HG02938 (cell line): ENCODE measurements at regions not wholly inside any gene's neighbourhood (a gene's known extent, or its start where the extent isn't known, plus 50 kb on each side); places are given as distances from the start of the nearest gene placed in this dataset.
A peak's percentile ranks its signal among the peaks of the same experiment; 100 is the strongest.

Experiments used
- ATAC-seq: cut with Tn5 transposase; IDR thresholded peaks from one replicate; pipeline ENCODE4 v1.9.1; 2021; ENCODE audit warnings: mild to moderate bottlenecking, moderate library complexity; ENCODE audit not compliant: unreplicated experiment

DNA sequence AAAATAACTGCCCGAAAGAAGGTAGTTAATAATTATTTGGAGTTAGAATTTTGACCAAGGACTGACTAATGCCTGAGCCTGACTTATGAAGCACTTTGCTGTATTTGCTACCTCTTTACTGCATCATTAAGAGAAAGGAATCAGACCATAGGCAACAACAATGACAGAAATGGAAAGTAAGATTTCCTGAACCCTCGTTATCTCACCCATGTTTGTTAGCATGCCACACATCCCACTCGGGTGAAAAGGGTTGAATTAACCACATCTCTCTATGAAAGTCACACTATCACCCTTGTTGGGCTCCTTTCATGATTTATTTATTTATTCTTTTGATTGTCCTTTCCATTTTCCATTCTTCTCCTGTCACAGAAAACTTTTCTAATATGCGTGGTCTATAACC lies 59.6 kb downstream of the OLIG3 start:
- ATAC-seq: no peak

DNA sequence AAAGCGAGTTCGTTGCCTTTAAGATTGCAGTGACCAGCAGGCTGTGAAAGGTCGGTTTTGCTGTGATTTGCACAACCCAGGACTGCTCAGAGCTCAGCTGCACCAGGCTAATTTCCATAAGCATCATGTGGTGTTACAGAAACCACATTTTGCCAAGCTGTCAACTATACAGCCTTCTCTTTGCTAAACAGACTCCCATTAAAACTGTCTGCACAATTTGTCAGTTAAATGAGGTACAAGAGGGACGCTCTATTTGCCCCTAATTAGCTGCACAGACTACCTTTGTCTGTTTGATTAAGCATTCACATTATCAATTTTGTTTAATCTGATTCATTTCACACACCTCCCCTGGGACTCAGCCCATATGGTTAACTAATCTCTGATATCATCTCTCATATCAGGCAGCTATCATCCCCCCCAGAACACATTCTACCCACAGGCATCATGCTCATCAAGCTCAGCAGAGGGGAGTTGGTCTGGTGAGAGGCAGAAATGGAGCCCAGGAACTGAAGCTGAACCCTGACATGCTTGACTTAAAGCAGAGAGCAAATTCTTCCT lies 62.1 kb downstream of the OLIG3 start:
- ATAC-seq: no peak

DNA sequence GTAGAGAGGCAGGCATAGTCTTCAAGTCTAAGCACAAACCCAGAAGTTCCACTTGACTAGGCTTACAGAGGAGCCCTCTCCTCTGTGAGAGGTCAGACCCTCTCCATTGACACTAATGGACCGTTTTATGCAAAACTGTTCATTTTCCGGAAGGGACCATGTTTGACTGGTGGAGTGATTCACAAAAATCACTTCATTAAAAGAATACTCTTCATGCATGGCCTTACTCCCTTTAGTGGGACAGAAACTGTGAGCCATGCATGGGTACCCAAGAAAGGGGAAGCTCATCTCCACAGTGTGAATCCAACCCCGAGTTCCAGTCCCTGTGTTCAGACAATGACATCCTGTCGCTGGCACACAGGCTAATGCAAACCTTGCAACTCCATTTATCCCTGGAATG lies 63.2 kb downstream of the OLIG3 start:
- ATAC-seq: peak; percentile 52

DNA sequence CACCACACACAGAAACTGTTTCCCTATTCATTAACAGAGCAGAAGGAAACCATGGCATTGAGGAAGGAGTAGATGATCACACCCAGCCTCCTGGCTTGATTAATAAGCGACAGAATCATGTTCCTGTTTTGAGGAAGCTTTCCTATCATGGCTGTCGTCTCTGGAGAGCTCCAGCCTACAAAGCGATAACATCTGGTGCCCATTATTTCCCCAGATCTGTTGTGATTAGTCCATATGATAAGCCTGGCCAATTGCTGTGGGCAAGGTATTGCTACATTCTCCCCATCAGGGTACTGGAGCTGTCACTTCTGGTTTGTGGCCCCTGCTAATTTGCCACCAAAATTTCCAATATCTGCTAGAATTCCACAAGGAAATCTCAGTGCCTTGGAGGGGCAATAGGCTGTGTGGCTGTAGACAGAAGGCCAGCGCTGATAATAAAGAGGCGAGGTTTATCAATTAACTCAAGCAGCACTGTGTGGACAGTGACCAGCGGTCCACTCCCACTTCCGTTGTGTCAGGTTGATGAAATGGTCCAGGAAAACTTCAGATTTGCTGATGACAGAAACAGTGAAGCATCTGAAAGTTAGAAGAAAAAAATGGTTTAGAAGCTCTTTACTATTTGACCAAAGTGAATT lies 66.4 kb downstream of the OLIG3 start:
- ATAC-seq: no peak

DNA sequence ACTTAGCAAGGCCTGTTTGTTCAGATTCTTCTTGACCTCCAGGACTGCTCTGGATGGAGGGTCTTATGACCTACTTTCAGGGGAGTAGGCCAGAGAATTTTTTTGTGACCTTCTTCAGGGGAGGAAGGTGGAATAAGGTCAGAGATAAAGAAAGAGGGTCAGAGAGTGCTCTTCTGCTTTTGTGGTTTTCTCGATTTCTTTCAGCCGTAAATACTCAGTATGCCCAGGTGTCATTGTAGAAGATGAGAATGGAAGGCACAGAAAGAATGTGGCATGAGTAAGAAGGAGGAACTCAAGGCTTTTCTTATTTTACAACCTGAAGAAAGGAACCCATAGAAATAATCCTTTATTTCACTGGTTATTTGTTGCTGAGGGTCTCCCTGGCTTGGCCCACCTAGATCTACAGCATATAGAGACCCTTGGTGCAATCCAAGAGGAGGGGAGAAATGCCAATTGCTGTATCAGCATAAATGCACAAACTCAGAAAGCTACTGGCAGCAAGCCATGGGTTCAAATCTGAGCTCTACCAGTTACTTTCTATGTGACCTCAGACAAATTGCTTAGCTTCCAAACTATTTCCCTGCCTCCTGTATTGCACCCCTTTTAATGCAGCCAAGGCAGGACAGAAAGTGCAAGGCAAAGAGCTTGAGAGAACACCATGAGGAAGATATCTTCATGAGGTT lies 68.0 kb downstream of the OLIG3 start:
- no peak for ATAC-seq

DNA sequence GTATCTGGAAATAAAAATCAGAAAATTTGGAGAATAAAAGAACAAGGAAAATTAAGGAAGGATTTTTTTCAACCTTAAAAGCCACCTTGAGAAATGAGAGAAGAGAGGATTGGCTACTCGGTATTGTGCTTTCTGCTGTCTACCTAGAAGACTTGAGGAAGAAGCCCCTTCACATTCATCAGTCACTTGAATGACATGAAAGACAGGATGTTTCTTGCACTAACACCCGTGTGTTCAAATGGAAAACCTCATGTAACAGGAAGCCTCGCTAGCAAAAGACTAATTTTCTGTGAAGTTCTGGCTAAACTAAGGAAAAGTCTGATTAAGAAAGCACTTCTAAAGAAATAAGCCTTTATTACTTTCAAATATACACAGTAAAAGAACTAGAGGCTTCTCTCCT lies 69.9 kb downstream of the OLIG3 start:
- ATAC-seq: no peak

DNA sequence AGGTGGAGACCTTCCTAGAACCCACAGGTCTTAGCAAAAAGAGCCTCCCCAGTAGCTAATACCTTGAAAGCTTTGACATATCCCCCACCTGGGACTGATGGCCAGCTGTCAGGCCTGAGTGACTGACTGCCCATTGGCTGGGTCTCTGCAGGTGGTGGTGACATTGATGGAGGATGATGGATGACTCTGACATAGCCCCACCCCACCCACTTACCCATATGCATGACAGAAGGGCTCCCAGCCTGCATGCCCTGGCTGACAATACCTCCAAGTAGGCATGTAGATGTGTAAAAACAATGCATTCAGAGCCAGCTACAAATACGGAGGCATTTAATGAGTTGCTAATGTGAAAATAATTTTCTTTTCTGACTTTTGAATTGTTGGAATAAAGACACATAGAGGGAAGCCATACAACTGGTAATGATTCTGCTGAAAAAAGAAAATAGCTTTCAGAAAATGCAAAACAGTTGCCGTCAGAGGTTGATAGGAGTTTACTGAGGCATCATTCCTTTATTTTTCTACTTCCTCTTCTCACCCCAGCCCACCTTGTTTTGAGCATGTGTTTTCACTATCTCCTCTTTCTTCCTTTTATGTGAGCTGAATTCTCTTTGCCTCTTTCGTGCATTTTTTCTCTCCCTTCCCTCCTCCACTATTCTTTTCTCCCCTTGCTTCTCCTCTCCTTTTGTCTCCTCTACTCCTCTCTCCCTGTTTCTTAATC lies 70.6 kb downstream of the OLIG3 start:
- no peak for ATAC-seq

DNA sequence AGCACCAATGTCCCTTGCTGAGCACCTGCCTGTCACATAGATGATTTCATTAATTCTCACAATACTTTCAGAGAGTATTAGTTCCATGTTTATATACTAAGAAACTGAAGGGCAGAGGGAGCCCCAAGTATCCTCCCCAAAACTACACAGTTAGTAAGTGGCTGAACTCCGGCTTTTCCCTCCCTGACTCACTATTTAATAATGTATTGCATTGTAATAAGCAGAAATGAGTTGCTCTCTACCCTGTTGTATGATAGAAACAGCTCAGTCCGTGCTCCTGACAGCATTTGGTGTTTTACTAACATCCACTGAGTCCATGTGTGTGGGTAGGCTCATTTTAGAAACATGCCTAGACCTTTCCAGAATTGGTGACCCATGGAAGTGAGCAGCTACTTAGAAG lies 76.8 kb downstream of the OLIG3 start:
- no peak for ATAC-seq

DNA sequence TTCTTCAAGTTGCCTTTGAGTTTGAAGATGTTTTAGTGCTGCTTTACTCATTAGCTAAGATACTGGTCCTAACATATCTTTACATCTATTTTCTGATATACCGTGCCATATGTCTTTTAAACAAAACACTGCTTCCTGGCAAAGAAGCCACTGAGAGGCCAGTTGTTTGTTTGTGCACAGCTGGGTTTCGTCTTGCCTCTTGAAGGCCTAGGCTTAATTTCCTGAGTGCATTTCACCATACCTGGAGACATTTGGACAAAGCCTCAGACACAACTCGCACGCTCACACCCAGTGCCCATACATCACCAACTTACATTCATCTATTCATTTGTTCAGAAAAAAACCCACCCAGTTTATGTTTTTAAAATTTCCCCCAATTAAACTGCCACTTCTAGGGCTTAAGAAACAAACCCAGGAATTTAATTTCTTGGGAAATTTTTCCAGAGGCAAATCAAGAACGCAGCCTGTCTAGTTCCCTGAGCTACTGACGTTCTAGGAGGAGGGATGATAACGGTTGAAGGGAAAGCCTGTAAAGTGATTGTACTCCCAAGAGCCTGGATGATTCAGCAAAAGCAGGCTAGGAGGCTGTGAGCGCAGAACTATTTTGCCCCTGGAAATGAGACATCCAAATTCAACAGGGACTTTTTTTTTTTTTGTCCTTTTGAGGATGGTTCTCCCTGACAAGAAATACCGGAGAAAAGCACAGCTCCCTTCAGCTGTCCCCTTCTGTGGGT lies 77.7 kb downstream of the OLIG3 start:
- no peak for ATAC-seq

DNA sequence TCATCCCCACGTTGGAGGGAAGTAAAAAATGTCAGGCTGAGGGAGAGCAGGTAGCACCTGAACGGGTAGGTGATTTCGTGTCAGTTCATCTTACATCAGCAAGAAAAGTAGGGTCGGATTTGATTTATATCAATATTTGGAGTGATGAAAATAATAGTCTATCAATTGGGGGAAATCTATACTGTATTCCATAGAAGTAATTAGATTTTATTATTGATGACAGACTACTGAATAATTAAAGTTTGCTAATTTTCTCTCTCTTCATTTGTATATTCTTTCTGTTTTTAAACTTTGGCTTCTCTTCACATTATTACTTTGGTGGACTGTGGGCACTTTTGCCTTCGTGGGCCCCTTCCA lies 78.4 kb downstream of the OLIG3 start:
- no peak for ATAC-seq

DNA sequence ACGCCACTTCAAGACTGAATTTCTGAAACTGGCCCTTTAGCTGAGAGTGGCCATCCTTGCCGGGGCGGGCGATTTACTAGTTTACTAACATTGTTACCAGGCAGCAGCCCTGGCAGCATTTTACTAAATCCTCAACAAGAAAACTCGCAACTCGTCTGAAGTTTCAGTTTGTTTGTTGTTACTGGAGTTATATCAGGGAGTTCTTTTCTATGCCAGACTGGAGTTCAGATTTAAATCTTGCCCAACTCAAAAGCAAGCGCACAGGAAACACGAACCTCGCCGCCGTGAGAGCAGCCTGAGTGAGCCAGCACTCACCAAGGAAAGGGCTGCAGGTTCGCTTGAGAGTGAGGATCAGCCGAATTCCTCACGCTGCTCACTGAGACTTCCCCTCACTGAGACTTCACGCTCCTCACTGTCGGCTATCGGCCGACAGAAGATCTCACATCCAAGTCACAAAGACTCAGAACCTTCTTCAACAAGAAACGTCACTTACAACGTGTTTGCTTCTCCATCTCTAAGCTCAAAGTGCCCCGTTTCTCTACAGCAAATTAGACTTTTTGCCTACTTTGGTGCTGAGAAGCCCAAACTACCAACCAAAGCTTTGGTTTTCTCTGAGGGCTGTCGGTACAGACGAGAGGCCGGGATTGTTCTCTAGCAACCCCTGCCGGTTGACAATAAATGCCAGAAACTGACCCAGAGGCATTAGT lies 78.9 kb downstream of the OLIG3 start:
- peak; percentile 82 for ATAC-seq

DNA sequence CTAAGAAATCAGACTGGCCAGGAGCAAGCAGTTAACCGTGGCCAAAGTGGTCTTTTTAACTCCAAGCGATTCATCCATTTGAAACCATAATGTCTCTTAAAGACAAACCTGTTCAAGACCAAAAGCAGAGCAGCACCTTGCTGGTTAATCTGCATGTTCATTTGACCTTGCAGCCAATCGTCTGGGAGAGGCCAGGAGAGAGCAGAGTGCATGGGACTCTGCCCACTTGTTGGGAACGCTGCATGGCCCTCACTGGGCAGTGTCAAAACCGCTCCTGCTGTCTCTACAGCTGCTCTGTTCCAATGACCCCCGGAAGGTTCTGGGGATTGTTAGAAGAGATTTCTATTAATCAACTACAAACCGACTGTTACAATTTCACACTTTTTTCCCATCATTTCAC lies 79.6 kb downstream of the OLIG3 start:
- no peak for ATAC-seq

DNA sequence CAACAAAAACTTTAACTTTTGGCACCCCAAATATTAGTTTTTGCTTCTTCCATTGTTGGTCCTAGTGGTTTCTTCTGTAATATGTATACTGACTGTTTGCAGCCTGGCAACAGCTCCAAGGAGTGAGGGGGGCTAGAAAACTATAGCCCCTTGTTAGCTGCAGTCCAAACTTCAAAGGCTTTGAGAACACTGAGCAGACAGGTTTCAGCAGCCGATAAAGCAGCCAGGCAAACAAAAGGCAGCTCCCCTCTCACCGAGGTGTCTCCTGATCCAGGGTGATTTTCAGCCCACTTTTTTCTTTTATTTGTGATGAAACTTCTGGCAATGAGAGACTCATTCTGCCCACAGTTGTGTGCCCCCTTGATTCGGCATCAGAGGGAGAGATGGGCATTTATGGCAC lies 80.7 kb downstream of the OLIG3 start:
- ATAC-seq: no peak

DNA sequence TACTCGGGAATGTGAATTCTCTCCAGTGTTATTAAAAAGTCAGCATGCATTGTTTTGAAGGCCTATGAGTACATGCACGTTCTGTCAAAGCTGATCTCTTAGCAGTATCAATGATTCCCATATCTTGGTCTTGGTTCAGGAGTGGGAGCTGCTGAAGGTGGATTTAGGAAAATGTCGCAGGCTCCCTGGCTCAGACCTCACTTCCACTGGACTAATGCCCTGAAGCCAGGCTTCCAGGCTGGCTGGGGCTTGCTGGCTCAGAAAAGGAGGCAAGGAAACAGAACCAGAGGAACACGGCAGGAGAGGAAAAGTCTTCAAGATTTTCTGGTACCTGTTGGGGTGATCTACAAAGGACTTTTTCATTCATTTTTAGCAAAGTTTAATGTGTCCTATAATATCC lies 81.6 kb downstream of the OLIG3 start:
- no peak for ATAC-seq

DNA sequence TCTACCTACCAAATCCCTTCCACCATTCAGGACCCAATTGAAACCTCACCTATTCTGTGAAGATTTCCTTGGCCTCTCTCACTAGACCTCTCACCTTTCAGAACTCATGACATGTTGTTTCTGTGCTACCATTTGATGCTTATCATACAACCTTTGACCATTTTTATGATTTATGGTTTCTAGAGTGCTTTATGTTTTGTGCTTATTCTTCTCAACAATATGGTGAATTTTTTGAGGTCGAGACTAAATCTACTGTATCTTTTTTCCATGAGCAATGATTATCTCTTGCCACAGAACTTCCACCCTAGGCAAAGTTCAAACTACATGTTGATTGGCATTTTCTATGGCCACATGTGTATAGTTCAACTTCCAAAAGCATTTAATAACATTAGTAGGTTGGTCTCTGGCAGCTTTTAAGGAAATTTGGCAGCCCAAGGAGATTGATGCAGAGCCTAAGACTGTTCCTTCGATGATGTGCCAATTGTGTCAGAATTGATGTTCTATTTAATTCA lies 84.9 kb downstream of the OLIG3 start:
- ATAC-seq: no peak

DNA sequence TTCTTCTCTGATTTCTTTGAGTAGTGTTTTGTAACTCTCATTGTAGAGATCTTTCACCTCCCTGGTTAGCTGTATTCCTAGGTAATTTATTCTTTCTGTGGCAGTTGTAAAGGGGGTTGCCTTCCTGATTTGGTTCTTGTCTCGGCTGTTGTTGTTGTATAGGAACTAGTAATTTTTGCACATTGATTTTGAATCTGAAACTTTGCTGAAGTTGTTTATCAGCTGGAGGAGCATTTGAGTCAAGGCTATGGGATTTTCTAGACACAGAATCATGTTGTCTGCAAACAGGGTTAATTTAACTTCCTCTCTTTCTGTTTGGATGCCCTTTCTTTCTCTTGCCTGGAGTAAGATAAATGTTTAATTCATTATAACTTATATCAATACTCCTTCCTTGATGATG lies 86.4 kb downstream of the OLIG3 start:
- no peak for ATAC-seq

DNA sequence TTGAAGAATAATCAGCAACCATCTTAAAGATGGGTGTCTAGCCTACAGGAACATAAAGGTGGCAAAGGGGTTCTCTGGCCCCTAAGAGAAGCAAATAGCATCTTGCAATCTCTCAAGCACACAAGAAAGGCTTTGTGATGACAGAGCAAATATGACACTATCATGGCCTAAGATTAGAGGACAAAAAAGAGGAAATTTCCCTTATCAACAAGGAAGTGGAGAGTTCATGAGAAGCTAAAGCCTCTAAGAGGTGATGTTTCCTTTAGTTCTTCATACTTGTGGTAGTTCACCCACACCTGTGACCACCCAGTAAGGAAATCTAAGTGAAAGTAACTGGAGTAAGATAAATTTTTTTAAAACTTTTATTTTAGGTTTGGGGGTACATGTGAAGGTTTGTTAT lies 88.4 kb downstream of the OLIG3 start:
- ATAC-seq: no peak

DNA sequence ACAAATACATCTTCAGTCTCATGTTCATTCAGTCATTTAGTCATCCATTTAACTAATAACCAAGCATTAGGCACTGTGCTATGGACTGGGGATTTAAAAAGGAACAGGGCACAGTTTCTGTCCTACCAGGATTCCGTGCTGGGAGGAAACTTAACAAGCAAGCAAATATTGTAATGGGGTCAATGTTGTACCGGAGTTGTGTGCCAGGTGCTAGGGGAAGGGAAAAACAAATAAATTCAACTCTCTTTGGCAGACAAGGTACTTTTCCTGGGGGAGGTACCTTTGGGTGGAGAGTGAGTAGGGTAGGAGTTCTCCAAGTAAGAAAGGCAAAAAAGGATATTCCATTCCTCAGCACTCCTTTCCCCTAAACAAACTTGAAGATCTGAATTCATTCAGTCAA lies 90.3 kb downstream of the OLIG3 start:
- no peak for ATAC-seq

DNA sequence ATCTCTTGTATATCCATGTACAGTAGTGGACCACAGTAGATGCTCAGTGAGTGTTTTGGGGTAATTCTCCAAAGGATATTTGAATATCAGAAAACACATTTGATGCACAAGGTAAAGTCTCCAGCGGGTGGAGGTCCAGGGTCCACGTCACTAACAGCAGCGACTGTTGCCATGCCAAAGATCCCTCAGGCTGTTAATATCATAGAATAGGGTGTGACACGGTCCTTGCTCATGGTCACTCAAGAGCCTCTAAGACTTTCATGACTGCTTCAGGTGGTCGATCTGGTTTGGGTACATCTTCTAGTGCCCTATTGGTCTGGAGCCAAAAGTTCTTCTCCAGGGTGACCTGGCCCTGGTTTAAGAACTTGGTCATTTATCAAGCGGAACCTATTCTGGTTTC lies 90.8 kb downstream of the OLIG3 start:
- no peak for ATAC-seq

DNA sequence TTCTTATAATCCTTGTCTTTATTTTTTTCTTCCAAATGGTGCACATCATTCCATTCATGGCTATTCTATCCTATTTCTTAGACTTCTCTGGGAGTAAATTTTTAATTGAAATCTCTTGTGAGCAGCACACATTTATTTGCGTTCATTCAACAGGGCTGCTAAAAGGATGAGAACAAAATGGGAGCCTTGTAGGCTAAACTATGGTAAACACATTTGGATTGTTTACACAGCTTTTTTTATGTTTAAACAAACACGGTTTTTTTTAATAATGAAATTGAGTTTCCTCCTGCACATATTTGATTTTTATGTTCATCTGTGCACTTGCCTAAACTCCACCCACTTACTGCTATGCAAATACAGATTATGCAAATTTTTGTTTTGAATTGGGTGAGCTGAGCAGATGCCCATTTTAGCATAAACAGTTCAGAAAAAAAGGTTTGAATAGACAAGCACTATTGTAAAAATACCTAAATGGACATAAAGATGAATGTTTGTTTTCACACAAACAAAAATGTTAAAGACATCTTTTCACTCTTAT lies 92.0 kb downstream of the OLIG3 start:
- ATAC-seq: no peak
